Trophoblast cell (in vitro differentiated cells and primary cell): ENCODE measurements at regions not wholly inside any gene's neighbourhood (a gene's known extent, or its start where the extent isn't known, plus 50 kb on each side); places are given as distances from the start of the nearest gene placed in this dataset.
"Not testable (repeated sequence)": the region's sequence is repeated elsewhere in the genome, so short reads cannot be mapped to it uniquely, and the experiment has no call there.

ENCODE experiments used
- DNase-seq, 2 donors: peaks; one replicate each; pipeline ENCODE4 v3.0.0-alpha.2; 2016
- H2AFZ ChIP-seq: 2 replicates; pipeline ENCODE4 v1.6.1; 2013; ENCODE audit warnings: low read length, moderate library complexity, mild to moderate bottlenecking; ENCODE audit not compliant: insufficient read depth, poor library complexity
- H2AK5ac ChIP-seq: 2 replicates; pipeline ENCODE4 v1.6.1; 2013; ENCODE audit warnings: mild to moderate bottlenecking, low read length
- H2BK120ac ChIP-seq: 2 replicates; pipeline ENCODE4 v1.6.1; 2013; ENCODE audit warnings: low read length, mild to moderate bottlenecking, moderate library complexity; ENCODE audit not compliant: insufficient read depth, poor library complexity
- H2BK12ac ChIP-seq: 2 replicates; pipeline ENCODE4 v1.6.1; 2013; ENCODE audit warnings: mild to moderate bottlenecking, low read length, moderate library complexity
- H2BK5ac ChIP-seq: 2 replicates; pipeline ENCODE4 v1.6.1; 2013; ENCODE audit warnings: low read length, low read depth, moderate library complexity, mild to moderate bottlenecking; ENCODE audit not compliant: poor library complexity
- H3K14ac ChIP-seq: 2 replicates; pipeline ENCODE4 v1.6.1; 2013; ENCODE audit warnings: mild to moderate bottlenecking, low read length
- H3K18ac ChIP-seq: 2 replicates; pipeline ENCODE4 v1.6.1; 2013; ENCODE audit warnings: mild to moderate bottlenecking, low read length
- H3K23ac ChIP-seq: 2 replicates; pipeline ENCODE4 v1.6.1; 2013; ENCODE audit warnings: low read length
- H3K27ac ChIP-seq: 2 replicates; pipeline ENCODE4 v1.5.1; 2013; ENCODE audit warnings: low read depth, mild to moderate bottlenecking, inconsistent platforms, low read length, moderate library complexity
- H3K27me3 ChIP-seq: 2 replicates; pipeline ENCODE4 v1.6.1; 2013; ENCODE audit warnings: inconsistent platforms, mild to moderate bottlenecking, low read length, moderate library complexity; ENCODE audit not compliant: insufficient read depth
- H3K36me3 ChIP-seq, 2 experiments: 1 replicate in 1 of 2; 2 replicates in 1 of 2; pipeline ENCODE4 v1.6.1; 2013; ENCODE audit warnings: low read length in 2 of 2, mild to moderate bottlenecking in 2 of 2, moderate library complexity in 1 of 2; ENCODE audit not compliant: insufficient read depth in 2 of 2, control insufficient read depth in 1 of 2
- H3K4ac ChIP-seq: 2 replicates; pipeline ENCODE4 v1.6.1; 2013; ENCODE audit warnings: low read depth, mild to moderate bottlenecking, low read length, moderate library complexity
- H3K4me1 ChIP-seq, 2 experiments: 1 replicate in 1 of 2; 2 replicates in 1 of 2; pipeline ENCODE4 v1.6.1; 2013; ENCODE audit warnings: low read length in 2 of 2, mild to moderate bottlenecking in 2 of 2, moderate library complexity in 1 of 2; ENCODE audit not compliant: insufficient read depth in 2 of 2, control insufficient read depth in 1 of 2
- H3K4me2 ChIP-seq: 2 replicates; pipeline ENCODE4 v1.6.1; 2013; ENCODE audit warnings: inconsistent platforms, mild to moderate bottlenecking, low read length, moderate library complexity
- H3K4me3 ChIP-seq: 2 replicates; pipeline ENCODE4 v1.5.1; 2013; ENCODE audit warnings: mild to moderate bottlenecking, low read depth, low read length, inconsistent platforms
- H3K79me1 ChIP-seq: one replicate; pipeline ENCODE4 v1.6.1; 2013; ENCODE audit warnings: low read length
- H3K79me2 ChIP-seq: 2 replicates; pipeline ENCODE4 v1.6.1; 2013; ENCODE audit warnings: low read length, mild to moderate bottlenecking; ENCODE audit not compliant: control insufficient read depth, insufficient read depth, poor library complexity
- H3K9ac ChIP-seq: 2 replicates; pipeline ENCODE4 v1.6.1; 2013; ENCODE audit warnings: mild to moderate bottlenecking, low read length
- H3K9me3 ChIP-seq: 2 replicates; pipeline ENCODE4 v1.6.1; 2013; ENCODE audit warnings: low read depth, mild to moderate bottlenecking, control low read depth, inconsistent platforms, low read length; ENCODE audit not compliant: insufficient read depth
- H4K12ac ChIP-seq: 2 replicates; pipeline ENCODE4 v1.6.1; 2013; ENCODE audit warnings: low read depth, mild to moderate bottlenecking, low read length, moderate library complexity
- H4K8ac ChIP-seq: 2 replicates; pipeline ENCODE4 v1.6.1; 2013; ENCODE audit warnings: low read depth, mild to moderate bottlenecking, low read length, moderate library complexity
- H4K91ac ChIP-seq: one replicate; pipeline ENCODE4 v1.6.1; 2013; ENCODE audit warnings: low read depth, mild to moderate bottlenecking, low read length, moderate library complexity
- WGBS: extraction: QIAGEN DNeasy Blood & Tissue Kit; methylation state at CpG from one replicate; pipeline ENCODE4 v1.1.7; 2013; ENCODE audit warnings: missing lambda C conversion rate; ENCODE audit not compliant: insufficient read length, insufficient coverage; ENCODE audit errors: extremely low coverage; 5-methylcytosine and 5-hydroxymethylcytosine counted together

GRCh38 chrX:92163035-92163434 is 383.9 kb downstream of the PCDH11X start:
- not testable (repeated sequence) for H4K8ac ChIP-seq, DNase-seq, H3K9ac ChIP-seq, H3K27me3 ChIP-seq, H3K4me1 ChIP-seq, H3K18ac ChIP-seq, H3K4ac ChIP-seq, H3K14ac ChIP-seq, H2AFZ ChIP-seq, H3K9me3 ChIP-seq, H3K27ac ChIP-seq, H2AK5ac ChIP-seq, H2BK5ac ChIP-seq, H3K23ac ChIP-seq, H4K91ac ChIP-seq, H4K12ac ChIP-seq, H2BK120ac ChIP-seq, H3K4me2 ChIP-seq, H3K79me2 ChIP-seq, H3K4me3 ChIP-seq, H3K36me3 ChIP-seq, H3K79me1 ChIP-seq, H2BK12ac ChIP-seq
- WGBS, result no CpG with 5 or more reads among the region's 8 CpGs

- Histone ChIP-seq H2BK120ac (no peak overlapping the region), H4K8ac (no peak overlapping the region), H4K12ac (no peak overlapping the region), H2BK12ac (no peak overlapping the region), H3K14ac (no peak overlapping the region), H3K4me3 (no peak overlapping the region), H3K27ac (no peak overlapping the region), H3K23ac (no peak overlapping the region), H3K9ac (no peak overlapping the region), H3K4me2 (no peak overlapping the region), H3K18ac (no peak overlapping the region), H2AFZ (no peak overlapping the region), H4K91ac (no peak overlapping the region), H2BK5ac (no peak overlapping the region), H3K36me3 (no peaks in the 10 kb centered on the region), H3K79me1 (no peaks in the 10 kb centered on the region), H3K79me2 (no peaks in the 10 kb centered on the region), H3K27me3 (no peaks in the 10 kb centered on the region), H3K4ac (no peak overlapping the region), H3K9me3 (no peaks in the 10 kb centered on the region), H2AK5ac (no peak overlapping the region), H3K4me1 (no peaks in the 10 kb centered on the region)
- WGBS, result no CpG with 5 or more reads among the region's 5 CpGs
- DNase-seq, result no peak
Measured at GRCh38 chrX:92209936-92210335, 430.8 kb downstream of the PCDH11X start.

DNA sequence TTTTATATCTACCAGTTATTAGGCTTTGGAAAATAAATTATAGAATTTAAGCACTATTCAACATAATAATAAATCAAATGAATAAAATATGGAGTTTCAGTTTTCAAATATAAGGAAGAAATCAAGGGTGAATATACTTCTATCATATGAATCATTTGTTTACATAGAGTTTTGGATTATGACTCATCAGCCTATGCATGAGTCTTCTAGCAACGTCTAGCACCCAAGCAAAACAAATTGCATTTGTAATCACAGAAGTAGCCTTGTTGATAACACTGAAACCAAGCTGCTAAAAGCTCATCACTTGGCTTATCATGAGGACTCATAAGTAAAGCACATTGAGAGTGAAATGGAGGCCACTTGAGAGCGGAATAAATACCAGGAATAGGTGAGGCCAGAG is 434.6 kb downstream of the PCDH11X start:
- no peak overlapping the region for H2AK5ac ChIP-seq
- no peak overlapping the region for H2BK5ac ChIP-seq
- no peaks in the 10 kb centered on the region for H3K27me3 ChIP-seq
- no CpG with 5 or more reads among the region's 2 CpGs for WGBS
- no peaks in the 10 kb centered on the region for H3K4me1 ChIP-seq
- H2BK12ac ChIP-seq, result no peak overlapping the region
- no peak overlapping the region for H3K14ac ChIP-seq
- no peak overlapping the region for H3K18ac ChIP-seq
- no peak overlapping the region for H2AFZ ChIP-seq
- no peak overlapping the region for H4K12ac ChIP-seq
- H3K27ac ChIP-seq, result no peak overlapping the region
- DNase-seq, result no peak
- no peaks in the 10 kb centered on the region for H3K79me2 ChIP-seq
- no peak overlapping the region for H3K4me3 ChIP-seq
- H3K23ac ChIP-seq, result no peak overlapping the region
- H3K9ac ChIP-seq, result no peak overlapping the region
- no peaks in the 10 kb centered on the region for H3K36me3 ChIP-seq
- no peak overlapping the region for H2BK120ac ChIP-seq
- H3K4ac ChIP-seq, result no peak overlapping the region
- no peak overlapping the region for H4K91ac ChIP-seq
- H4K8ac ChIP-seq, result no peak overlapping the region
- H3K79me1 ChIP-seq, result no peaks in the 10 kb centered on the region
- H3K4me2 ChIP-seq, result no peak overlapping the region
- no peaks in the 10 kb centered on the region for H3K9me3 ChIP-seq

- not testable (repeated sequence) for H3K23ac ChIP-seq, H3K27ac ChIP-seq, H3K4ac ChIP-seq, H4K91ac ChIP-seq, H3K36me3 ChIP-seq, H3K9ac ChIP-seq, H2AFZ ChIP-seq, H2BK5ac ChIP-seq, H2BK120ac ChIP-seq, H3K14ac ChIP-seq, H3K79me2 ChIP-seq, H3K4me1 ChIP-seq, H3K4me3 ChIP-seq, H3K79me1 ChIP-seq, H3K27me3 ChIP-seq, H3K4me2 ChIP-seq, H3K9me3 ChIP-seq, H4K8ac ChIP-seq, H4K12ac ChIP-seq, H3K18ac ChIP-seq, DNase-seq, H2BK12ac ChIP-seq, H2AK5ac ChIP-seq
- no CpG with 5 or more reads among the region's 21 CpGs for WGBS
Measured at GRCh38 chrX:92215011-92215410, 435.8 kb downstream of the PCDH11X start.
